K562 (cell line): ENCODE measurements at regions not wholly inside any gene's neighbourhood (a gene's known extent, or its start where the extent isn't known, plus 50 kb on each side); places are given as distances from the start of the nearest gene placed in this dataset.

ENCODE experiments used
- ATAC-seq: fragments of 200-7000 bp; cut with Tn5 transposase; 3 replicates; pipeline ENCODE4 v1.9.1; 2020; ENCODE audit warnings: moderate library complexity
- BruUV-seq: library from RNA; stranded (reverse); fragments of 400-500 nt; replicated peaks from 2 replicates; lab custom pipeline; 2021; lab: Mats Ljungman, UMichigan
- CTCF ChIA-PET: fragments of 300-600 bp; formaldehyde crosslinking; extraction: SDS; loops from one replicate; lab custom pipeline; 2021; ENCODE audit warnings: low intra/inter-chr PET ratio; lab: Yijun Ruan, JAX
- POLR2A ChIA-PET: fragments of 300-600, 350-650 bp; sonication (Branson Sonifier 250); formaldehyde crosslinking; extraction: SDS; loops from one replicate; lab custom pipeline; 2021; ENCODE audit warnings: antibody characterized with exemption, inconsistent platforms; lab: Yijun Ruan, JAX
- DNase-seq, 4 experiments: peaks; one replicate each; pipeline versions ENCODE4 v3.0.0 to v3.0.0-alpha.2; 2011 to 2018; ENCODE audit warnings: low spot score in 3 of 4, mixed read lengths in 3 of 4; ENCODE audit errors: extremely low read depth in 1 of 4
- FAIRE-seq: peaks from 2 replicates; lab custom pipeline; 2011; peaks lifted over from hg19 to GRCh38; lab: Jason Lieb, UNC
- H2AFZ ChIP-seq: 2 replicates; pipeline ENCODE4 v1.6.0; 2011; ENCODE audit warnings: low read depth, low read length, control low read depth, inconsistent platforms
- H3K27ac ChIP-seq: fragments of 200-600 bp; 3 replicates; pipeline ENCODE4 v1.8.0; 2011; ENCODE audit warnings: low read depth, mild to moderate bottlenecking, control low read depth, inconsistent platforms, low read length, moderate library complexity, mixed read lengths; ENCODE audit errors: extremely low read depth
- H3K27me3 ChIP-seq, 2 experiments: fragments of 300-600 bp in 1 of 2; 2 replicates in 1 of 2; 3 replicates in 1 of 2; pipeline versions ENCODE4 v1.6.0 to v1.8.0; 2011; ENCODE audit warnings: inconsistent platforms in 2 of 2, low read length in 2 of 2, mild to moderate bottlenecking in 1 of 2, mixed read lengths in 1 of 2, moderate library complexity in 1 of 2; ENCODE audit not compliant: control insufficient read depth in 2 of 2, insufficient read depth in 2 of 2
- H3K36me3 ChIP-seq: fragments of 300-600 bp; 3 replicates; pipeline ENCODE4 v1.8.0; 2011; ENCODE audit warnings: mild to moderate bottlenecking, low read length, inconsistent platforms; ENCODE audit not compliant: control insufficient read depth, insufficient read depth
- H3K4me1 ChIP-seq, 2 experiments: fragments of 200-600 bp in 1 of 2; replicated peaks in 1 of 2; 2 replicates in 1 of 2; 3 replicates in 1 of 2; pipeline versions ENCODE4 v1.5.1 to v1.8.0; 2011; ENCODE audit warnings: inconsistent platforms in 2 of 2, low read length in 2 of 2, mild to moderate bottlenecking in 1 of 2, mixed read lengths in 1 of 2, moderate library complexity in 1 of 2; ENCODE audit not compliant: control insufficient read depth in 2 of 2, insufficient read depth in 2 of 2
- H3K4me2 ChIP-seq: 2 replicates; pipeline ENCODE4 v1.6.1; 2011; ENCODE audit warnings: low read length, control low read depth, inconsistent platforms, mixed read lengths; ENCODE audit not compliant: insufficient read depth
- H3K4me3 ChIP-seq: fragments of 200-600 bp; sonication (generic), shearing (Covaris generic); 2 replicates; pipeline ENCODE4 v1.5.1; 2016; ENCODE audit warnings: control low read depth, inconsistent platforms
- H3K79me2 ChIP-seq: fragments of 200-600 bp; 3 replicates; pipeline ENCODE4 v1.8.0; 2011; ENCODE audit warnings: low read length, inconsistent platforms; ENCODE audit not compliant: control insufficient read depth, insufficient read depth
- H3K9ac ChIP-seq, 2 experiments: 2 replicates each; pipeline versions ENCODE4 v1.6.0 to v1.6.1; 2011; ENCODE audit warnings: low read depth in 2 of 2, low read length in 2 of 2, control low read depth in 1 of 2, inconsistent platforms in 1 of 2, mild to moderate bottlenecking in 1 of 2, mixed read lengths in 1 of 2; ENCODE audit not compliant: insufficient read depth in 1 of 2
- H3K9me1 ChIP-seq: one replicate; pipeline ENCODE4 v1.6.0; 2011; ENCODE audit warnings: inconsistent platforms, mild to moderate bottlenecking, low read length, moderate library complexity; ENCODE audit not compliant: control insufficient read depth, insufficient read depth
- H3K9me3 ChIP-seq: replicated peaks from 2 replicates; pipeline ENCODE4 v1.5.1; 2011; ENCODE audit warnings: low read depth, low read length, inconsistent platforms; ENCODE audit not compliant: control insufficient read depth, insufficient read depth
- H4K20me1 ChIP-seq: replicated peaks from 2 replicates; pipeline ENCODE4 v1.6.1; 2011; ENCODE audit warnings: low read length, inconsistent platforms, mixed read lengths; ENCODE audit not compliant: control insufficient read depth, insufficient read depth
- ASH1L ChIP-seq: fragments of 450-650 bp; IDR thresholded peaks from 2 replicates; pipeline ENCODE4 v1.6.1; 2018; ENCODE audit warnings: borderline replicate concordance, mild to moderate bottlenecking, low read depth; ENCODE audit not compliant: partially characterized antibody
- CTBP1 ChIP-seq: fragments of 450-650 bp; IDR thresholded peaks from 2 replicates; pipeline ENCODE4 v1.6.1; 2016; ENCODE audit warnings: borderline replicate concordance
- KAT2B ChIP-seq: IDR thresholded peaks from one replicate; pipeline ENCODE4 v1.6.1; 2012; ENCODE audit warnings: low read depth, mild to moderate bottlenecking, control low read depth, inconsistent platforms, low read length, moderate library complexity
- LEF1 ChIP-seq: fragments of 450-650 bp; IDR thresholded peaks from 2 replicates; pipeline ENCODE4 v1.6.1; 2016; ENCODE audit warnings: mild to moderate bottlenecking
- NR4A1 ChIP-seq, 2 experiments: fragments of 250-450 bp in 1 of 2; fragments of 450-650 bp in 1 of 2; sonication (Bioruptor Pico) in 1 of 2; IDR thresholded peaks; 2 replicates each; pipeline versions ENCODE4 v1.4.0 to v1.6.1; 2016 to 2020; ENCODE audit warnings: mild to moderate bottlenecking in 2 of 2, missing compliant biosample characterization in 1 of 2, missing genetic modification characterization in 1 of 2, moderate library complexity in 1 of 2
- SRSF1 ChIP-seq: fragments of 200-400 bp; formaldehyde crosslinking; IDR thresholded peaks from 2 replicates; pipeline ENCODE4 v1.6.1; 2017; ENCODE audit warnings: mild to moderate bottlenecking, low read depth, low read length, moderate library complexity
- WGBS: fragments of 100-300 bp; shearing (Covaris generic); methylation state at CpG from one replicate; pipeline ENCODE4 v1.1.6; 2016; ENCODE audit warnings: low coverage, mixed read lengths; ENCODE audit not compliant: insufficient coverage; ENCODE audit errors: missing lambda C conversion rate; 5-methylcytosine and 5-hydroxymethylcytosine counted together
- in situ Hi-C: fragments of 300-500 bp; cut with MboI; formaldehyde crosslinking; loops from 4 replicates; pipeline ENCODE4 v1.15.0; 2018; ENCODE audit warnings: inconsistent platforms, mixed read lengths
- intact Hi-C: fragments of 100-400 bp; cut with micrococcal nuclease; formaldehyde crosslinking; loops from 2 replicates; pipeline ENCODE4 v1.14.2; 2022

- 0% methylated on average over 9 of the region's 9 CpGs for WGBS
- no peak for FAIRE-seq
- CTCF ChIA-PET: no interaction called here
Measured at GRCh38 chr5:3654515-3654914, 58.9 kb downstream of the IRX1 start.

DNA sequence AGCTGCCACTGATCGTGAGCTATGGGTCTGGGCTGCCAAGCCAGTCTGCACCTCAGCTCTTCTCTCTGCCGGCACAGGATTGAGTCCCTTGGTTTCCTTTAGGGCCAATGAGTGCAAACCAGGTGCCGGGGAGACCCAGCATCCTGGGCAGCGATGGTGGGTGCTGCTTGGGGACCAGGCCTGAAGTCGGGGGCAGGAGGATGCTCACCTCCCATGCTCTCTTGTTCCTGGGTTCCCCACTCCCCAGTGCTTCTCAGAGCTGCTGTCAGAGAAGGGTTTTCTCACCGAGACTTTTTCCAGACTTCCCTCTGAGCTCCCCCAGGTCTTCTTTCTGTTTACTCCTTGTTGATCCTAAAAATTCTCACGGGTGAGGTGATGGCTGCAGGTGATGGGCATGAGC, 61.2 kb downstream of the IRX1 start:
- intact Hi-C loops: no loop called here
- Histone ChIP-seq H3K27ac (no peak overlapping the region), H3K4me1 (no peaks in the 10 kb centered on the region), H3K4me2 (no peak overlapping the region), H3K36me3 (no peaks in the 10 kb centered on the region), H2AFZ (no peak overlapping the region), H3K9ac (no peak overlapping the region), H3K9me3 (no peaks in the 10 kb centered on the region), H3K9me1 (no peaks in the 10 kb centered on the region), H3K4me3 (no peak overlapping the region), H3K27me3 (peaks cover 0 to 6% of the 10 kb centered on the region in 2 experiments; a peak in 1 of 5 replicates), H3K79me2 (no peaks in the 10 kb centered on the region), H4K20me1 (no peaks in the 10 kb centered on the region)
- POLR2A ChIA-PET: interaction anchor here (0.8 kb wide), 1 partner anchor 38 kb away, joined by 3 read pairs; no protein-coding TSS in a partner anchor
- CTCF ChIA-PET: no interaction called here
- in situ Hi-C loops: no loop called here
- WGBS: 0% methylated on average over 7 of the region's 7 CpGs
- DNase-seq (no peak), FAIRE-seq (no peak), ATAC-seq (no peak)
- BruUV-seq: no TSS peak
- no peak for TF ChIP-seq NR4A1 (CRISPR knock-in tag; IDR thresholded peaks at IDR 0.05)
- no peak for TF ChIP-seq NR4A1 (tag; IDR thresholded peaks at IDR 0.05)
- no peak for TF ChIP-seq LEF1
- no peak for TF ChIP-seq CTBP1

More at GRCh38 chr5:3654515-3654914, 58.9 kb downstream of the IRX1 start:
- H3K4me2 ChIP-seq: no peak overlapping the region
- TF ChIP-seq SRSF1: no peak
- TF ChIP-seq NR4A1 (CRISPR knock-in tag; IDR thresholded peaks at IDR 0.05): no peak
- TF ChIP-seq NR4A1 (tag; IDR thresholded peaks at IDR 0.05): no peak
- TF ChIP-seq KAT2B: no peak
- TF ChIP-seq ASH1L: no peak
- H3K27me3 ChIP-seq: peaks cover 0 to 6% of the 10 kb centered on the region in 2 experiments; a peak in 1 of 5 replicates
- ATAC-seq (no peak; the same call in 2 of the 3 replicates), DNase-seq (no peak)
- in situ Hi-C loops: no loop called here
- no peaks in the 10 kb centered on the region for H3K9me3 ChIP-seq
- H3K9me1 ChIP-seq: no peaks in the 10 kb centered on the region
- intact Hi-C loops: no loop called here
- H3K9ac ChIP-seq: no peak overlapping the region
- H3K4me1 ChIP-seq: no peaks in the 10 kb centered on the region
- H3K79me2 ChIP-seq: no peaks in the 10 kb centered on the region
- H3K36me3 ChIP-seq: no peaks in the 10 kb centered on the region
- H4K20me1 ChIP-seq: no peaks in the 10 kb centered on the region
- no TSS peak for BruUV-seq
- H3K27ac ChIP-seq: no peak overlapping the region
- POLR2A ChIA-PET: no interaction called here
- H2AFZ ChIP-seq: no peak overlapping the region
- H3K4me3 ChIP-seq: no peak overlapping the region
